H1 (cell line): ENCODE measurements at regions not wholly inside any gene's neighbourhood (a gene's known extent, or its start where the extent isn't known, plus 50 kb on each side); places are given as distances from the start of the nearest gene placed in this dataset.

Experiments used
- CTCF ChIA-PET: fragments of 300-600 bp; sonication (Branson Sonifier 250); formaldehyde crosslinking; loops from one replicate; lab custom pipeline; 2021; ENCODE audit not compliant: partially characterized antibody; lab: Charles Lee
- POLR2A ChIA-PET: fragments of 300-600 bp; sonication (Branson Sonifier 250); formaldehyde crosslinking; loops from one replicate; lab custom pipeline; 2021; ENCODE audit warnings: inconsistent platforms; ENCODE audit not compliant: partially characterized antibody; lab: Charles Lee
- DNase-seq, 2 experiments: peaks; one replicate each; pipeline versions ENCODE4 v3.0.0 to v3.0.0-alpha.2; 2010 to 2022; ENCODE audit warnings: low spot score in 2 of 2, low read depth in 1 of 2, mixed read lengths in 1 of 2
- FAIRE-seq: peaks from 2 replicates; lab custom pipeline; 2011; peaks lifted over from hg19 to GRCh38; lab: Jason Lieb, UNC
- H2AFZ ChIP-seq: 2 replicates; pipeline ENCODE4 v1.8.1; 2012; ENCODE audit warnings: low read length, inconsistent platforms
- H2AK5ac ChIP-seq: 2 replicates; pipeline ENCODE4 v1.6.1; 2013; ENCODE audit warnings: low read depth, low read length
- H2BK120ac ChIP-seq: replicated peaks from 2 replicates; pipeline ENCODE3; 2013; ENCODE audit warnings: low read depth, low read length, inconsistent platforms
- H2BK12ac ChIP-seq: 2 replicates; pipeline ENCODE4 v1.6.1; 2013; ENCODE audit warnings: low read depth, low read length
- H2BK15ac ChIP-seq: 2 replicates; pipeline ENCODE4 v1.6.1; 2013; ENCODE audit warnings: low read length
- H2BK20ac ChIP-seq: 2 replicates; pipeline ENCODE4 v1.6.1; 2013; ENCODE audit warnings: low read length
- H2BK5ac ChIP-seq: 2 replicates; pipeline ENCODE4 v1.6.1; 2013; ENCODE audit warnings: low read depth, low read length
- H3K14ac ChIP-seq: 2 replicates; pipeline ENCODE4 v1.6.1; 2013; ENCODE audit warnings: inconsistent platforms; ENCODE audit not compliant: insufficient read length
- H3K18ac ChIP-seq: 2 replicates; pipeline ENCODE4 v1.6.1; 2013; ENCODE audit warnings: low read length; ENCODE audit errors: extremely low read depth
- H3K23ac ChIP-seq: 2 replicates; pipeline ENCODE4 v1.6.1; 2013; ENCODE audit warnings: inconsistent platforms; ENCODE audit not compliant: insufficient read length
- H3K23me2 ChIP-seq: 2 replicates; pipeline ENCODE4 v1.6.1; 2013; ENCODE audit warnings: low read depth, low read length
- H3K27ac ChIP-seq: 2 replicates; pipeline ENCODE4 v1.6.1; 2011; ENCODE audit warnings: low read depth, low read length, inconsistent platforms
- H3K27me3 ChIP-seq, 4 experiments: replicated peaks in 1 of 4; 1 replicate in 1 of 4; 2 replicates in 3 of 4; pipeline versions ENCODE4 v1.6.1 to v1.8.1; 2011 to 2013; ENCODE audit warnings: low read length in 3 of 4, mild to moderate bottlenecking in 3 of 4, inconsistent platforms in 2 of 4, mixed read lengths in 2 of 4, moderate library complexity in 1 of 4; ENCODE audit not compliant: control insufficient read depth in 3 of 4, insufficient read depth in 3 of 4; ENCODE audit errors: extremely low read depth in 1 of 4
- H3K36me3 ChIP-seq, 4 experiments: 2 replicates each; pipeline versions ENCODE4 v1.6.1 to v1.8.1; 2011 to 2013; ENCODE audit warnings: mild to moderate bottlenecking in 4 of 4, low read length in 3 of 4, moderate library complexity in 2 of 4, control low read depth in 1 of 4, inconsistent platforms in 1 of 4; ENCODE audit not compliant: insufficient read depth in 4 of 4, control insufficient read depth in 2 of 4
- H3K4ac ChIP-seq: replicated peaks from 2 replicates; pipeline ENCODE3; 2013; ENCODE audit warnings: low read length, low read depth, mixed read lengths, inconsistent platforms; ENCODE audit not compliant: insufficient read length
- H3K4me1 ChIP-seq, 4 experiments: replicated peaks in 1 of 4; 1 replicate in 1 of 4; 2 replicates in 3 of 4; pipeline versions ENCODE4 v1.6.1 to v1.8.1; 2011 to 2013; ENCODE audit warnings: low read length in 3 of 4, inconsistent platforms in 2 of 4, mixed read lengths in 1 of 4; ENCODE audit not compliant: insufficient read depth in 4 of 4, control insufficient read depth in 3 of 4
- H3K4me2 ChIP-seq, 2 experiments: 2 replicates each; pipeline versions ENCODE4 v1.6.1 to v1.8.1; 2011 to 2013; ENCODE audit warnings: low read depth in 2 of 2, low read length in 2 of 2, control low read depth in 1 of 2, inconsistent platforms in 1 of 2, mild to moderate bottlenecking in 1 of 2; ENCODE audit not compliant: insufficient read depth in 1 of 2
- H3K4me3 ChIP-seq, 4 experiments: fragments of 200-600, 300-600 bp in 1 of 4; sonication (generic), shearing (Covaris generic), sonication (Bioruptor Twin) in 1 of 4; 2 replicates each; pipeline versions ENCODE4 v1.5.1 to v1.8.1; 2011 to 2016; ENCODE audit warnings: low read length in 4 of 4, low read depth in 3 of 4, control low read depth in 2 of 4, inconsistent platforms in 2 of 4, mild to moderate bottlenecking in 2 of 4, mixed read lengths in 1 of 4, moderate library complexity in 1 of 4; ENCODE audit not compliant: insufficient read depth in 2 of 4; ENCODE audit errors: extremely low read depth in 1 of 4
- H3K56ac ChIP-seq: replicated peaks from 2 replicates; pipeline ENCODE3; 2013; ENCODE audit warnings: low read depth, mild to moderate bottlenecking, mixed read lengths, low read length, inconsistent platforms; ENCODE audit not compliant: insufficient read length
- H3K79me1 ChIP-seq: 2 replicates; pipeline ENCODE4 v1.6.1; 2013; ENCODE audit warnings: low read depth, low read length, control low read depth
- H3K79me2 ChIP-seq, 2 experiments: 2 replicates each; pipeline versions ENCODE4 v1.6.1 to v1.8.1; 2012 to 2013; ENCODE audit warnings: low read length in 2 of 2, mild to moderate bottlenecking in 2 of 2, inconsistent platforms in 1 of 2; ENCODE audit not compliant: insufficient read depth in 2 of 2, control insufficient read depth in 1 of 2
- H3K9ac ChIP-seq, 4 experiments: replicated peaks in 1 of 4; 1 replicate in 1 of 4; 2 replicates in 3 of 4; pipeline versions ENCODE4 v1.6.1 to v1.8.1; 2011 to 2013; ENCODE audit warnings: low read depth in 3 of 4, low read length in 3 of 4, control low read depth in 2 of 4, mild to moderate bottlenecking in 2 of 4, moderate library complexity in 2 of 4, inconsistent platforms in 1 of 4; ENCODE audit errors: extremely low read depth in 1 of 4
- H3K9me3 ChIP-seq, 2 experiments: 2 replicates each; pipeline versions ENCODE4 v1.6.1 to v1.8.1; 2012 to 2013; ENCODE audit warnings: mild to moderate bottlenecking in 2 of 2, moderate library complexity in 2 of 2, control low read depth in 1 of 2, inconsistent platforms in 1 of 2, low read depth in 1 of 2, low read length in 1 of 2, mixed read lengths in 1 of 2; ENCODE audit not compliant: insufficient read depth in 2 of 2
- H4K20me1 ChIP-seq, 2 experiments: replicated peaks in 1 of 2; 2 replicates each; pipeline versions ENCODE3 to v1.8.1; 2011 to 2013; ENCODE audit warnings: inconsistent platforms in 2 of 2, low read length in 2 of 2, mild to moderate bottlenecking in 1 of 2; ENCODE audit not compliant: insufficient read depth in 2 of 2, control insufficient read depth in 1 of 2
- H4K5ac ChIP-seq: 2 replicates; pipeline ENCODE4 v1.6.1; 2013; ENCODE audit warnings: low read length, low read depth, mixed read lengths, inconsistent platforms; ENCODE audit not compliant: insufficient read length
- H4K8ac ChIP-seq: 2 replicates; pipeline ENCODE4 v1.8.0; 2013; ENCODE audit warnings: mild to moderate bottlenecking, moderate library complexity, low read length, inconsistent platforms; ENCODE audit not compliant: insufficient read depth; ENCODE audit errors: extremely low read depth
- H4K91ac ChIP-seq: replicated peaks from 2 replicates; pipeline ENCODE3; 2013; ENCODE audit warnings: low read length, mixed read lengths, inconsistent platforms; ENCODE audit not compliant: insufficient read length
- BACH1 ChIP-seq: IDR thresholded peaks from 2 replicates; pipeline ENCODE4 v1.6.1; 2012; ENCODE audit warnings: low read length, improper control_type of control experiment
- CEBPB ChIP-seq: IDR thresholded peaks from 2 replicates; pipeline ENCODE4 v1.6.1; 2012; ENCODE audit warnings: low read depth, low read length
- CTCF ChIP-seq, 3 experiments: IDR thresholded peaks; 1 replicate in 2 of 3; 2 replicates in 1 of 3; pipeline versions ENCODE4 v1.5.1 to v1.6.1; 2011; ENCODE audit warnings: low read length in 3 of 3, mild to moderate bottlenecking in 3 of 3, inconsistent platforms in 2 of 3, low read depth in 1 of 3, moderate library complexity in 1 of 3; ENCODE audit not compliant: insufficient read depth in 1 of 3; ENCODE audit errors: control extremely low read depth in 1 of 3
- GTF2F1 ChIP-seq: IDR thresholded peaks from 2 replicates; pipeline ENCODE4 v1.6.1; 2012; ENCODE audit warnings: low read depth, low read length, improper control_type of control experiment, borderline replicate concordance
- JUND ChIP-seq: IDR thresholded peaks from 2 replicates; pipeline ENCODE4 v1.6.1; 2011; ENCODE audit warnings: mild to moderate bottlenecking, improper control_type of control experiment, low read length
- POLR2A ChIP-seq, 2 experiments: IDR thresholded peaks; 1 replicate in 1 of 2; 2 replicates in 1 of 2; pipeline ENCODE4 v1.6.1; 2011; ENCODE audit warnings: low read depth in 2 of 2, low read length in 2 of 2, mild to moderate bottlenecking in 2 of 2; ENCODE audit errors: control extremely low read depth in 1 of 2
- POU5F1 ChIP-seq: IDR thresholded peaks from 2 replicates; pipeline ENCODE4 v1.6.1; 2011; ENCODE audit warnings: low read depth, mild to moderate bottlenecking, low read length, moderate library complexity
- RNF2 ChIP-seq: fragments of 200-900, 300-1000 bp; sonication (generic); IDR thresholded peaks from 2 replicates; pipeline ENCODE4 v1.7.1; 2016; ENCODE audit warnings: borderline replicate concordance, low read depth, mild to moderate bottlenecking, antibody characterized with exemption, low read length; ENCODE audit not compliant: poor library complexity, severe bottlenecking; ENCODE audit errors: missing control alignments
- SP2 ChIP-seq: IDR thresholded peaks from 2 replicates; pipeline ENCODE4 v1.6.1; 2012; ENCODE audit warnings: mild to moderate bottlenecking, low read length, inconsistent platforms
- SUZ12 ChIP-seq: fragments of 200-600 bp; sonication (generic); IDR thresholded peaks from 2 replicates; pipeline ENCODE4 v1.6.1; 2012; ENCODE audit warnings: mild to moderate bottlenecking, inconsistent platforms, low read length, moderate library complexity, mixed read lengths
- USF2 ChIP-seq: IDR thresholded peaks from 2 replicates; pipeline ENCODE4 v1.6.1; 2011; ENCODE audit warnings: low read length, improper control_type of control experiment
- WGBS, 2 experiments: shearing (Covaris generic) in 1 of 2; methylation state at CpG; one replicate each; pipeline versions ENCODE4 v1.1.6 to v1.1.7; 2013 to 2015; ENCODE audit warnings: low lambda C conversion rate in 2 of 2, mixed read lengths in 2 of 2, inconsistent platforms in 1 of 2, low coverage in 1 of 2, missing lambda C conversion rate in 1 of 2; ENCODE audit not compliant: insufficient replicate concordance in 2 of 2, insufficient coverage in 1 of 2, insufficient read length in 1 of 2; ENCODE audit errors: extremely low coverage in 1 of 2, missing lambda C conversion rate in 1 of 2; 5-methylcytosine and 5-hydroxymethylcytosine counted together

- no peaks in the 10 kb centered on the region for H3K36me3 ChIP-seq
- POLR2A ChIA-PET: no interaction called here
- WGBS, 2 experiments: 96% methylated on average over 3 of the region's 3 CpGs; no CpG with 5 or more reads in 1 of the 2 experiments
- no peak overlapping the region for H3K9ac ChIP-seq
- FAIRE-seq (no peak), DNase-seq (no peak)
- peaks cover 0 to 4% (median under 1%) of the 10 kb centered on the region in 4 experiments; a peak in 2 of 7 replicates for H3K4me1 ChIP-seq
- H3K4me2 ChIP-seq: no peak overlapping the region
- no peak overlapping the region for H2BK12ac ChIP-seq
- H3K14ac ChIP-seq: no peak overlapping the region
- H2BK5ac ChIP-seq: no peak overlapping the region
- H3K23me2 ChIP-seq: no peaks in the 10 kb centered on the region; the same call in 1 of the 2 replicates
- no peak overlapping the region for H3K18ac ChIP-seq
- no peaks in the 10 kb centered on the region for H3K79me1 ChIP-seq
- peaks cover 3 to 5% of the 10 kb centered on the region in 2 experiments; a peak in 2 of 4 replicates for H3K9me3 ChIP-seq
- no peak overlapping the region for H3K4ac ChIP-seq
- H3K79me2 ChIP-seq: no peaks in the 10 kb centered on the region
- H2BK15ac ChIP-seq: no peak overlapping the region
- H2AFZ ChIP-seq: no peak overlapping the region
- H4K20me1 ChIP-seq: no peaks in the 10 kb centered on the region
- H2BK20ac ChIP-seq: no peak overlapping the region
- H2AK5ac ChIP-seq: no peak overlapping the region
- H3K4me3 ChIP-seq: no peak overlapping the region
- no peaks in the 10 kb centered on the region for H3K27me3 ChIP-seq
- no peak overlapping the region for H4K8ac ChIP-seq
- H3K27ac ChIP-seq: no peak overlapping the region
- H3K23ac ChIP-seq: no peak overlapping the region
- H3K56ac ChIP-seq: no peak overlapping the region
- H2BK120ac ChIP-seq: no peak overlapping the region
- CTCF ChIA-PET: interaction anchor here (1.8 to 2.0 kb wide), 3 partner anchors 9 to 189 kb away, joined by 4 to 8 read pairs (median 5); no protein-coding TSS in a partner anchor
- no peak overlapping the region for H4K5ac ChIP-seq
- no peak overlapping the region for H4K91ac ChIP-seq
- TF ChIP-seq BACH1: no peak
- TF ChIP-seq USF2: no peak
- no peak for TF ChIP-seq GTF2F1
- TF ChIP-seq JUND: no peak
- TF ChIP-seq SUZ12: no peak
- TF ChIP-seq CEBPB: no peak
- TF ChIP-seq RNF2: no peak
- TF ChIP-seq CTCF (IDR thresholded peaks at IDR 0.05; ENCODE audit: control extremely low read depth in 1 of 3, insufficient read depth in 1 of 3, low read depth in 1 of 3, low read length in 3 of 3): no peak
- TF ChIP-seq SP2: no peak
- no peak for TF ChIP-seq POU5F1
- no peak for TF ChIP-seq POLR2A (IDR thresholded peaks at IDR 0.05; ENCODE audit: control extremely low read depth in 1 of 2, low read depth in 2 of 2, low read length in 2 of 2)
Observed at GRCh38 chr15:58271410-58271809, 133.2 kb downstream of the AQP9 start.
